Left lung (tissue), 4 donors: ENCODE measurements at regions not wholly inside any gene's neighbourhood (a gene's known extent, or its start where the extent isn't known, plus 50 kb on each side); places are given as distances from the start of the nearest gene placed in this dataset.

Experiments used
- ATAC-seq: fragments of 200-7000 bp; cut with Tn5 transposase; one replicate; pipeline ENCODE4 v1.9.1; 2020; ENCODE audit warnings: moderate library complexity
- DNase-seq, 4 donors: peaks; one replicate each; pipeline ENCODE4 v3.0.0-alpha.2; 2013 to 2020
- H3K27ac ChIP-seq, 2 donors: fragments of 200-600 bp; sonication (generic) in 1 of 2; one replicate each; pipeline versions ENCODE4 v1.5.0 to v1.8.0; 2020 to 2021
- H3K27me3 ChIP-seq, 2 donors: fragments of 200-600 bp; sonication (generic) in 1 of 2; one replicate each; pipeline versions ENCODE4 v1.5.0 to v1.8.0; 2020 to 2021
- H3K36me3 ChIP-seq, 2 donors: fragments of 200-600 bp; sonication (generic) in 1 of 2; one replicate each; pipeline versions ENCODE4 v1.5.0 to v1.8.0; 2020 to 2021
- H3K4me1 ChIP-seq, 2 donors: fragments of 200-600 bp; one replicate each; pipeline ENCODE4 v1.8.0; 2021
- H3K4me3 ChIP-seq, 2 donors: fragments of 200-600 bp; sonication (generic) in 1 of 2; one replicate each; pipeline versions ENCODE4 v1.5.0 to v1.8.0; 2020 to 2021; ENCODE audit warnings: mild to moderate bottlenecking in 1 of 2
- H3K9me3 ChIP-seq, 2 donors: fragments of 200-600 bp; sonication (generic) in 1 of 2; one replicate each; pipeline versions ENCODE4 v1.5.0 to v1.8.0; 2020 to 2021
- CTCF ChIP-seq, 2 donors: fragments of 200-600 bp; sonication (generic) in 1 of 2; IDR thresholded peaks; one replicate each; pipeline versions ENCODE4 v1.5.0 to v1.8.0; 2021; ENCODE audit warnings: antibody characterized with exemption in 2 of 2
- intact Hi-C, 2 donors: fragments of 100-400 bp; cut with DNase I; formaldehyde crosslinking; loops; one replicate each; pipeline versions ENCODE4 v1.11.2 to v1.14.2; 2022
- donor health status: DM: no; HTN: yes; CAD: no.
- donor health status: DM: no; HTN: no; CAD: no.

DNA sequence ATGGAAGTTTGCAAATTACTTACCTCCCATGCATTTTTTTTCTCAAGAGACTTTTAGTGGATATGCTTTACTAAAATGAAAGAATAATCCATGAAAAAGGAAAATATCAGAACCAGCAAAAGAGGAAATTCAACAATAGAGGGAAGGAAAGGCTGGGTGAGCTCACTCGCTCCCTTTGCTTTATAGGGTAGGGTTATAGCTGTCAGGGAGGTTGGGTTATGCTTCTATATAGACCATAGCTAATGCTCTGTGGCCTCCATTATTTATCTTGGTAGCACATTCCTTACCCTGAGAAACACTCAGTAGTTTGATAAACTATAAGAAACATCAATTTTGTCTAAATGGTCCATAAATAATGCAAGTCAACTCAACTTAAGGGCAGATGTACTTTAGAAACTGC lies 215.9 kb upstream of the FAR2 start:
- Histone ChIP-seq H3K36me3 (no peaks in the 10 kb centered on the region), H3K4me3 (no peak overlapping the region), H3K27ac (no peak overlapping the region), H3K27me3 (no peaks in the 10 kb centered on the region), H3K4me1 (no peaks in the 10 kb centered on the region), H3K9me3 (no peaks in the 10 kb centered on the region)
- ATAC-seq (no peak), DNase-seq (no peak)
- intact Hi-C loops = no loop called here
- no peak for TF ChIP-seq CTCF (IDR thresholded peaks at IDR 0.05)

DNA sequence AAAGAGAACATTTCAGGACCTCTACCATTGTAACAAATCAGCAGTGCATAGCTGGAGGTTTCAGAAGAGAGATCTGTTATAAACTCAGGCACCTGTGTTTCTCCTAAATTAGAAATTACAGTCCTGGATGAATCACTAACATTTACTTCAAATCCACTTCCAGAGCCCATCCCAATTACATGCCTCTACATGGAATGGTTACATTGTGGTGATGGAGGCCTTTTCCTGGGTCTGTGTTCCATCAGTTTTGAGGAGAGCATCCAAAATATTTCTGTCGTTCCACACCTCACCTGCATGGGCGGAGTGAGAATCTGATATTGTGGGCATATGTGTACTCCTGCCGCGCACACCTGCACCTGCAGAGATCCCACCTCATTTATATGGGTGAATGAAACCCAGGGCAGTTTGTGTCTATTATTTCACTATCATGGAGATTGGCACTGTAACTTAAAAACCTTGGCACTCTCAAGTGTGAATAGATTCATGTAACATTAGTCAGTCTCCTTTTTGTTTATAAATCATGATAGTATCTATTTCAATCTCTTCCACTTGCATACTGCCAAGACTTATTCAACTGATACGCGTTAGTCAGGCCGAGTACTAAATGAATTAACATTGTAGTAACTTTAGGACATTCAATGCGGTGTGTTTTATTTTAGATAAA lies 215.1 kb upstream of the FAR2 start:
- DNase-seq (no peak), ATAC-seq (no peak)
- TF ChIP-seq CTCF (IDR thresholded peaks at IDR 0.05) = no peak
- no peaks in the 10 kb centered on the region for H3K36me3 ChIP-seq
- no peaks in the 10 kb centered on the region for H3K9me3 ChIP-seq
- intact Hi-C loops = no loop called here
- H3K27ac ChIP-seq = no peak overlapping the region
- H3K4me3 ChIP-seq = no peak overlapping the region
- no peaks in the 10 kb centered on the region for H3K27me3 ChIP-seq
- H3K4me1 ChIP-seq = no peaks in the 10 kb centered on the region

DNA sequence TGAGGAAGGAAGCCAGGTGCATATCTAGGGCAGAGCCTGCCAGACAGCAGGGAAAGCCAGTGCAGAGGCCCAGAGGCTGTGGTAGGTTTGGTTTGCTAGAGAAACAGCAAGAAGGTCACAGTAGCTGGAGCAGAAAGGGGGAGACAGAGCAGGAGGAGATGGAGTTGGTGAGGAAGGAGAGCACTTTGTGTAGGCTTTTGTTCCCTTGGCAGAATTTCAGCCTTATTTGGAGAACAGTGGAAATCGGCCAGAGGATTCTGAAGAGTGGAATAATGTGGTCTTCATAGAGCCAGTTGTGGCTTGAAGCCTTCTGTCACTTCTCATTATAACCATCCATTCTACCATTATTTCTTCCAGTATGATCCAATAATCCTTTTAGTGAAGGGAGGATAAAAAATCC lies 212.9 kb upstream of the FAR2 start:
- Histone ChIP-seq H3K4me1 (no peaks in the 10 kb centered on the region), H3K9me3 (no peaks in the 10 kb centered on the region), H3K27ac (no peak overlapping the region), H3K27me3 (no peaks in the 10 kb centered on the region), H3K36me3 (no peaks in the 10 kb centered on the region), H3K4me3 (no peak overlapping the region)
- DNase-seq = no peak
- TF ChIP-seq CTCF (IDR thresholded peaks at IDR 0.05) = no peak
- intact Hi-C loops = no loop called here
- ATAC-seq = no peak

- DNase-seq (no peak), ATAC-seq (no peak)
- intact Hi-C loops = no loop called here
- Histone ChIP-seq H3K27me3 (no peaks in the 10 kb centered on the region), H3K4me3 (no peak overlapping the region), H3K36me3 (no peaks in the 10 kb centered on the region), H3K4me1 (no peaks in the 10 kb centered on the region), H3K27ac (no peak overlapping the region), H3K9me3 (no peaks in the 10 kb centered on the region)
- no peak for TF ChIP-seq CTCF (IDR thresholded peaks at IDR 0.05)
These were observed 212.4 kb upstream of the FAR2 start for GRCh38 chr12:28936711-28937110.

DNA sequence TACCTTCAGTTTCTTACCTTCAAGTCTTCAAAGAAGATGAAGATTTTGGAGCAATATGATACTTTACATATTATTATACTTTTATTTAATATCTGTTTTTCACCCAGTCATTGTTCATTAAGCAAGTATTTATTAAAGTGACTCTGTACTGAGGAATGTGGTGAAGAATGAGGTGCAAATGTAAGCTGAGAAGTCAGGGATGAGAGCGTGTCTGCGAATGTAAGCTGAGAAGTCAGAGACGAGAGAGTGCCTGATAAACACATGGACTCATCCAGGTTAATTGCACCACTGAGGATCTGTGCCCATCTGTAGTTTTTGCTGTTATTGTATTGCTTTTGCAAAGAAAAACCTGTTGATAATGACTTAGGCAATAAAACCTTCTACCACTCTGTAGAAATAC lies 211.9 kb upstream of the FAR2 start:
- no peaks in the 10 kb centered on the region for H3K4me1 ChIP-seq
- H3K4me3 ChIP-seq = no peak overlapping the region
- no peaks in the 10 kb centered on the region for H3K27me3 ChIP-seq
- H3K9me3 ChIP-seq = no peaks in the 10 kb centered on the region
- intact Hi-C loops = no loop called here
- H3K27ac ChIP-seq = no peak overlapping the region
- no peak for TF ChIP-seq CTCF (IDR thresholded peaks at IDR 0.05)
- DNase-seq (no peak), ATAC-seq (no peak)
- no peaks in the 10 kb centered on the region for H3K36me3 ChIP-seq
